ENCODE measurements at regions not wholly inside any gene's neighbourhood (a gene's known extent, or its start where the extent isn't known, plus 50 kb on each side); places are given as distances from the start of the nearest gene placed in this dataset.

DNA sequence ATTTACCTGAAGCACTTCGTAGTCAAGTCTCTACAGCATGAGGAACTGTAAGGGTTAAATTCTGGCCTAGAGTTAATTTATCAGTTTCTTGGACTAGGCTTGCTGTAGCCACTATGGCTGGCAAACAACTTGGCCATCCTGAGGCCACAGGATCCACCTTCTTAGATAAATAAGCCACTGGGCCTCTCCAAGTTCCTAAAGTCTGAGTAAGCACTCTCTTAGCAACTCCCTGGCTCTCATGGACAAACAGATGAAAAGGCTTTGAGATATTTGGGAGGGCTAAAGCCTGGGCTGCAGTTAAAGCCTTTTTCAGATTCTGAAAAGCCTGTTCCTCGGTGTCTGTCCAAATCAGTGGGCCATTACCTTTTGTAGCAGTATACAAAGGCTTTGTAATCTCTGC is 675.0 kb downstream of the TMEM121 start:
- TF ChIP-seq, protein P1, sequence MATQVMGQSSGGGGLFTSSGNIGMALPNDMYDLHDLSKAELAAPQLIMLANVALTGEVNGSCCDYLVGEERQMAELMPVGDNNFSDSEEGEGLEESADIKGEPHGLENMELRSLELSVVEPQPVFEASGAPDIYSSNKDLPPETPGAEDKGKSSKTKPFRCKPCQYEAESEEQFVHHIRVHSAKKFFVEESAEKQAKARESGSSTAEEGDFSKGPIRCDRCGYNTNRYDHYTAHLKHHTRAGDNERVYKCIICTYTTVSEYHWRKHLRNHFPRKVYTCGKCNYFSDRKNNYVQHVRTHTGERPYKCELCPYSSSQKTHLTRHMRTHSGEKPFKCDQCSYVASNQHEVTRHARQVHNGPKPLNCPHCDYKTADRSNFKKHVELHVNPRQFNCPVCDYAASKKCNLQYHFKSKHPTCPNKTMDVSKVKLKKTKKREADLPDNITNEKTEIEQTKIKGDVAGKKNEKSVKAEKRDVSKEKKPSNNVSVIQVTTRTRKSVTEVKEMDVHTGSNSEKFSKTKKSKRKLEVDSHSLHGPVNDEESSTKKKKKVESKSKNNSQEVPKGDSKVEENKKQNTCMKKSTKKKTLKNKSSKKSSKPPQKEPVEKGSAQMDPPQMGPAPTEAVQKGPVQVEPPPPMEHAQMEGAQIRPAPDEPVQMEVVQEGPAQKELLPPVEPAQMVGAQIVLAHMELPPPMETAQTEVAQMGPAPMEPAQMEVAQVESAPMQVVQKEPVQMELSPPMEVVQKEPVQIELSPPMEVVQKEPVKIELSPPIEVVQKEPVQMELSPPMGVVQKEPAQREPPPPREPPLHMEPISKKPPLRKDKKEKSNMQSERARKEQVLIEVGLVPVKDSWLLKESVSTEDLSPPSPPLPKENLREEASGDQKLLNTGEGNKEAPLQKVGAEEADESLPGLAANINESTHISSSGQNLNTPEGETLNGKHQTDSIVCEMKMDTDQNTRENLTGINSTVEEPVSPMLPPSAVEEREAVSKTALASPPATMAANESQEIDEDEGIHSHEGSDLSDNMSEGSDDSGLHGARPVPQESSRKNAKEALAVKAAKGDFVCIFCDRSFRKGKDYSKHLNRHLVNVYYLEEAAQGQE (IDR thresholded peaks at IDR 0.05), result no peak
- TF ChIP-seq, protein P2, sequence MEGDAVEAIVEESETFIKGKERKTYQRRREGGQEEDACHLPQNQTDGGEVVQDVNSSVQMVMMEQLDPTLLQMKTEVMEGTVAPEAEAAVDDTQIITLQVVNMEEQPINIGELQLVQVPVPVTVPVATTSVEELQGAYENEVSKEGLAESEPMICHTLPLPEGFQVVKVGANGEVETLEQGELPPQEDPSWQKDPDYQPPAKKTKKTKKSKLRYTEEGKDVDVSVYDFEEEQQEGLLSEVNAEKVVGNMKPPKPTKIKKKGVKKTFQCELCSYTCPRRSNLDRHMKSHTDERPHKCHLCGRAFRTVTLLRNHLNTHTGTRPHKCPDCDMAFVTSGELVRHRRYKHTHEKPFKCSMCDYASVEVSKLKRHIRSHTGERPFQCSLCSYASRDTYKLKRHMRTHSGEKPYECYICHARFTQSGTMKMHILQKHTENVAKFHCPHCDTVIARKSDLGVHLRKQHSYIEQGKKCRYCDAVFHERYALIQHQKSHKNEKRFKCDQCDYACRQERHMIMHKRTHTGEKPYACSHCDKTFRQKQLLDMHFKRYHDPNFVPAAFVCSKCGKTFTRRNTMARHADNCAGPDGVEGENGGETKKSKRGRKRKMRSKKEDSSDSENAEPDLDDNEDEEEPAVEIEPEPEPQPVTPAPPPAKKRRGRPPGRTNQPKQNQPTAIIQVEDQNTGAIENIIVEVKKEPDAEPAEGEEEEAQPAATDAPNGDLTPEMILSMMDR (IDR thresholded peaks at IDR 0.05; ENCODE audit: low read depth, low read length, missing input control), result no peak
- TF ChIP-seq YY1 (IDR thresholded peaks at IDR 0.05), result no peak
- TF ChIP-seq SP1 (IDR thresholded peaks at IDR 0.05), result no peak
- TF ChIP-seq JUND (IDR thresholded peaks at IDR 0.05), result no peak
- no peak for TF ChIP-seq GABPA (IDR thresholded peaks at IDR 0.05 in 1 of 2, conservative IDR thresholded peaks at IDR 0.05 in 1 of 2)
- no peak for TF ChIP-seq TAF1 (conservative IDR thresholded peaks at IDR 0.05)
- no peak for TF ChIP-seq HNF4A (conservative IDR thresholded peaks at IDR 0.05)
- TF ChIP-seq, protein P3, sequence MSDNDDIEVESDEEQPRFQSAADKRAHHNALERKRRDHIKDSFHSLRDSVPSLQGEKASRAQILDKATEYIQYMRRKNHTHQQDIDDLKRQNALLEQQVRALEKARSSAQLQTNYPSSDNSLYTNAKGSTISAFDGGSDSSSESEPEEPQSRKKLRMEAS (IDR thresholded peaks at IDR 0.05), result no peak
- TF ChIP-seq, protein P4, sequence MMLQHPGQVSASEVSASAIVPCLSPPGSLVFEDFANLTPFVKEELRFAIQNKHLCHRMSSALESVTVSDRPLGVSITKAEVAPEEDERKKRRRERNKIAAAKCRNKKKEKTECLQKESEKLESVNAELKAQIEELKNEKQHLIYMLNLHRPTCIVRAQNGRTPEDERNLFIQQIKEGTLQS (IDR thresholded peaks at IDR 0.05), result no peak
- TF ChIP-seq, protein P5, sequence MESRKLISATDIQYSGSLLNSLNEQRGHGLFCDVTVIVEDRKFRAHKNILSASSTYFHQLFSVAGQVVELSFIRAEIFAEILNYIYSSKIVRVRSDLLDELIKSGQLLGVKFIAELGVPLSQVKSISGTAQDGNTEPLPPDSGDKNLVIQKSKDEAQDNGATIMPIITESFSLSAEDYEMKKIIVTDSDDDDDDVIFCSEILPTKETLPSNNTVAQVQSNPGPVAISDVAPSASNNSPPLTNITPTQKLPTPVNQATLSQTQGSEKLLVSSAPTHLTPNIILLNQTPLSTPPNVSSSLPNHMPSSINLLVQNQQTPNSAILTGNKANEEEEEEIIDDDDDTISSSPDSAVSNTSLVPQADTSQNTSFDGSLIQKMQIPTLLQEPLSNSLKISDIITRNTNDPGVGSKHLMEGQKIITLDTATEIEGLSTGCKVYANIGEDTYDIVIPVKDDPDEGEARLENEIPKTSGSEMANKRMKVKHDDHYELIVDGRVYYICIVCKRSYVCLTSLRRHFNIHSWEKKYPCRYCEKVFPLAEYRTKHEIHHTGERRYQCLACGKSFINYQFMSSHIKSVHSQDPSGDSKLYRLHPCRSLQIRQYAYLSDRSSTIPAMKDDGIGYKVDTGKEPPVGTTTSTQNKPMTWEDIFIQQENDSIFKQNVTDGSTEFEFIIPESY (IDR thresholded peaks at IDR 0.05), result no peak
- no peak for TF ChIP-seq RAD21 (IDR thresholded peaks at IDR 0.05)
- no peak for TF ChIP-seq EGR1 (IDR thresholded peaks at IDR 0.05; ENCODE audit: low read depth in 2 of 2)
- TF ChIP-seq RXRA (IDR thresholded peaks at IDR 0.05), result no peak
